Mesothelial cell of epicardium (in vitro differentiated cells): ENCODE measurements at regions not wholly inside any gene's neighbourhood (a gene's known extent, or its start where the extent isn't known, plus 50 kb on each side); places are given as distances from the start of the nearest gene placed in this dataset.
A peak's percentile ranks its signal among the peaks of the same experiment; 100 is the strongest.

Source experiments
- DNase-seq, 2 experiments: peaks; one replicate each; pipeline ENCODE4 v3.0.0; 2021; ENCODE audit warnings: low spot score in 2 of 2; ENCODE audit not compliant: unreplicated experiment in 2 of 2
- H3K27ac Mint-ChIP-seq: 2 replicates; pipeline ENCODE4 v1.8.0; 2021; ENCODE audit warnings: mixed read lengths
- H3K27me3 Mint-ChIP-seq: 2 replicates; pipeline ENCODE4 v1.8.0; 2021; ENCODE audit warnings: low read depth, mixed read lengths
- H3K36me3 Mint-ChIP-seq: 2 replicates; pipeline ENCODE4 v1.8.0; 2021; ENCODE audit warnings: mixed read lengths
- H3K4me1 Mint-ChIP-seq: 2 replicates; pipeline ENCODE4 v1.8.0; 2021; ENCODE audit warnings: mixed read lengths
- H3K4me3 Mint-ChIP-seq: 2 replicates; pipeline ENCODE4 v1.8.0; 2021; ENCODE audit warnings: mild to moderate bottlenecking, moderate library complexity, mixed read lengths
- H3K9me3 Mint-ChIP-seq: 2 replicates; pipeline ENCODE4 v1.8.0; 2021; ENCODE audit warnings: mixed read lengths
- TF ChIP-seq, protein P1 (sequence below): fragments of 200-600 bp; sonication (generic); IDR thresholded peaks from one replicate; pipeline ENCODE4 v1.5.0; 2021; ENCODE audit warnings: antibody characterized with exemption; ENCODE audit not compliant: unreplicated experiment

DNA sequence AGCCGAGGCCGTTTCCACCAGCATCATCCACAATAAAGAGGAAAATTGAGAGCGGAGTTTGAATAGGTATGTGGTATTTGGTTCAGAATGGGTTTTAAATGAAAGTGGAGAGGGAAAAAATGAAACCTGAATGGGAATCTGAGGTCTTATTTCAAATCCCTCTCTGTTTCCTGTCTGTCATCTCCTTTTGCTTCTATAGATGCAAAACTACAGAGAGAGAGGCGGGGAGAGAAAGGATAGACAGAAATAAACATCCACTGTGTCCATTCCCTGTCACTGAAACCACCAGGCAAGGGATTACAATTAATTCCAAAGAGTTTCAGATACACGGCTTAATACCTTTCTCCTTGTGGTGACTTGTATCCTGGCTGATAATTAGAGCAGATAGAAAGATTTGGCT, 102.3 kb downstream of the DAD1 start:
- Mint-ChIP-seq H3K36me3 (no peaks in the 10 kb centered on the region), H3K9me3 (no peaks in the 10 kb centered on the region), H3K27ac (no peak overlapping the region), H3K4me1 (peaks cover 54% of the 10 kb centered on the region), H3K4me3 (no peak overlapping the region), H3K27me3 (peaks cover 71% of the 10 kb centered on the region)
- TF ChIP-seq, protein P1, sequence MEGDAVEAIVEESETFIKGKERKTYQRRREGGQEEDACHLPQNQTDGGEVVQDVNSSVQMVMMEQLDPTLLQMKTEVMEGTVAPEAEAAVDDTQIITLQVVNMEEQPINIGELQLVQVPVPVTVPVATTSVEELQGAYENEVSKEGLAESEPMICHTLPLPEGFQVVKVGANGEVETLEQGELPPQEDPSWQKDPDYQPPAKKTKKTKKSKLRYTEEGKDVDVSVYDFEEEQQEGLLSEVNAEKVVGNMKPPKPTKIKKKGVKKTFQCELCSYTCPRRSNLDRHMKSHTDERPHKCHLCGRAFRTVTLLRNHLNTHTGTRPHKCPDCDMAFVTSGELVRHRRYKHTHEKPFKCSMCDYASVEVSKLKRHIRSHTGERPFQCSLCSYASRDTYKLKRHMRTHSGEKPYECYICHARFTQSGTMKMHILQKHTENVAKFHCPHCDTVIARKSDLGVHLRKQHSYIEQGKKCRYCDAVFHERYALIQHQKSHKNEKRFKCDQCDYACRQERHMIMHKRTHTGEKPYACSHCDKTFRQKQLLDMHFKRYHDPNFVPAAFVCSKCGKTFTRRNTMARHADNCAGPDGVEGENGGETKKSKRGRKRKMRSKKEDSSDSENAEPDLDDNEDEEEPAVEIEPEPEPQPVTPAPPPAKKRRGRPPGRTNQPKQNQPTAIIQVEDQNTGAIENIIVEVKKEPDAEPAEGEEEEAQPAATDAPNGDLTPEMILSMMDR: no peak
- DNase-seq: no peak

DNA sequence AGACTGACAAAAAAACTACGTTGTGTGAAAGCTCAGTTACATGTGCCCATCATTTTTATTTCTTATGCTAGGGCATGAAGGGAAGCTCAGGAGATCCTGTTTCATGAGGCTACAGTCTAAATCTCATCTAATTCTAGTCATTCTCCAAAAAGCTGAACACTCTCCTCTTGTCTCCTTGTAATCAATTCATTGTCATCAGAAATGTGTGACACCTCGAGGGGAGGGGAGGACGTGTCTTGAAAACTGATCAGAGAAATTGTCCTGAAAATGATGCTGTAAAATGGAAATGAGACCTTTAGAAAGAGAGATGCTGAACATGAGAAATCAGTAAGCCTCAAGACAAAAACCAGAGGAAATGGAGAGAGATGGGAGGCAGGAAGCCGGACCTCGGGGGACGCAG, 103.4 kb downstream of the DAD1 start:
- Mint-ChIP-seq H3K4me3 (no peak overlapping the region), H3K27ac (no peak overlapping the region), H3K9me3 (no peaks in the 10 kb centered on the region), H3K4me1 (peaks cover 55% of the 10 kb centered on the region), H3K36me3 (no peaks in the 10 kb centered on the region), H3K27me3 (peaks cover 74% of the 10 kb centered on the region)
- DNase-seq: no peak
- TF ChIP-seq, protein P1: no peak

DNA sequence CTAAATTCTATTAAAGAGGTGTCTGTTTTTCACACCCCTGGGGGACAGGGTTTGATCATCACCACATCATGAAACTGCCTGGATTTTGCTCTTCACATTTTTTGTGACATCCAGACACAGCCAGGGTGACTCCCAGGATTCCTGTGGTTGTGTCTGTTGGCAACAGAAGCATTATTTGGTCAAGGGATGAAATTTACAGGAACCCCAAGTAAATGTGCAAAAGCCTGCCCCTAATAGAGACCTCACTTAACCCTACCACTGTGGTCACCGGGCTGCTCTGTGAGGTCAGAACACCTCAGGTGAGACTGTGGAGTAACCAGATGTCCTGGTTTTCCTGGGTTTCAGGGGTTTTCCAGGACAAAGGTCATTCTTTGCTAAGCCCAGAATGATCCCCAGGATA, 103.8 kb downstream of the DAD1 start:
- Mint-ChIP-seq H3K4me3 (no peak overlapping the region), H3K36me3 (no peaks in the 10 kb centered on the region), H3K27me3 (peaks cover 73% of the 10 kb centered on the region), H3K9me3 (no peaks in the 10 kb centered on the region), H3K27ac (no peak overlapping the region), H3K4me1 (peaks cover 51% of the 10 kb centered on the region)
- no peak for DNase-seq
- TF ChIP-seq, protein P1: no peak

DNA sequence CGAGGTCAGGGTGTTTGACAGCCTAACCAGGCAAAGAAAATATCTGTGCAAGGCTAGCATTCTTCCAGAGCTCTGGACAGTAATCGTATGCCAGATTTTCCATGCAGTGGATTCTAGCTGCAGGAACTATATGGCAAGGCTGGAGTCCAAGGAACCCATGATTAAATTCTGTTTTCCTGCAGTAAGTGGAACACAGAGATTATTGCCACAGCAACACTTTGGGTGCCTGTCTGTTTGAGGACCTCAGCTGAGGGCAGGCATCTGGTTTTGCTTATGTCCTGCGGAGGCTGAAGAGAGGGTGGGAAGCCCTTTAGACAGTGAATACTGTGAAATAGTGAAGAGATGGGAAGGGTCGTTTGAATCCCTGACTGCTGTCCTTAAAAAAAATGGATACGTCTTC, 104.4 kb downstream of the DAD1 start:
- Mint-ChIP-seq H3K27ac (no peak overlapping the region), H3K4me3 (no peak overlapping the region), H3K27me3 (peaks cover 71% of the 10 kb centered on the region), H3K4me1 (peaks cover 47% of the 10 kb centered on the region), H3K36me3 (no peaks in the 10 kb centered on the region), H3K9me3 (no peaks in the 10 kb centered on the region)
- TF ChIP-seq, protein P1: no peak
- DNase-seq: no peak

DNA sequence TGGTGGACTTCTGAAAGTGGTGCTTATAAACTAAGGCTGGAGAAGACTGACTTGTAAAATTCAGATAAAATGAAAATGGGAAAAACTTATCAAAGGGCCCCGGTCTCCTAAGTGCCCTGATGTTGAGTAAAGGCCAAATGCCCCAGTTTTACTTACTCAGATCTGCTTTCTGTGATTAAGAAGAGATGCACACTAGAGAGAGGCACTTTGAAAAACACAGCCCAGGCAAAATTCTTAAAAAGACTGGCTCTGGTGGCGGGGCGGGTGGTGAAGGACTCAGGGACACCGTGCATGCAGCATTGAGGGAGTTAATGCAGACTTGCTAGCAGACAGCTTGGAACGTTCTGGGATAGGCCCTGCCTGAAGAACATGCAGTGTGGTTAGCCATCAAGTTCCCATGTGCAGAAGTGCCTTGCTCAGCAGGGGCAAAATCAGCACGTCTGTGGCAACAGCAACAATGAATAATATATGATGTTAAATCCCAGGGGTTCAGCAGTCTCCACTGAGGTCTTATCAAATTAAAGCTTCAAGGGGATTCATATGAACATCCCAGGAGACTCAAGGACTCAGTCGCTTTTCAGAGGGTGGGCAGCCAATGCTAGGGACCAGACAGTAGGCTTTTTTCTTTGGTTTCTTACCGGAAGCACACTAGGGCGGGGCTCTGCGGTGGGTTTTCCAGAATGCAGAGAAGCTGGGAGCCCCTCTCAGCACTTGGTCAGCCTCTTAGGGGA, 105.0 kb downstream of the DAD1 start:
- Mint-ChIP-seq H3K4me1 (peaks cover 51% of the 10 kb centered on the region), H3K27ac (peak overlapping the region; percentile 0), H3K36me3 (no peaks in the 10 kb centered on the region), H3K27me3 (peaks cover 71% of the 10 kb centered on the region), H3K9me3 (no peaks in the 10 kb centered on the region), H3K4me3 (no peak overlapping the region)
- DNase-seq: no peak
- TF ChIP-seq, protein P1: no peak
